IPS-20b (cell line): ENCODE measurements at regions not wholly inside any gene's neighbourhood (a gene's known extent, or its start where the extent isn't known, plus 50 kb on each side); places are given as distances from the start of the nearest gene placed in this dataset.

Experiments
- H3K27ac ChIP-seq: one replicate; pipeline ENCODE4 v1.5.1; 2013; ENCODE audit warnings: low read length
- H3K27me3 ChIP-seq: 2 replicates; pipeline ENCODE4 v1.6.1; 2013; ENCODE audit warnings: mild to moderate bottlenecking, low read length, inconsistent platforms; ENCODE audit not compliant: insufficient read depth
- H3K36me3 ChIP-seq: 2 replicates; pipeline ENCODE4 v1.6.1; 2013; ENCODE audit warnings: low read depth, mild to moderate bottlenecking, inconsistent platforms, low read length, moderate library complexity; ENCODE audit not compliant: insufficient read depth
- H3K4me1 ChIP-seq: 2 replicates; pipeline ENCODE4 v1.6.1; 2013; ENCODE audit warnings: mild to moderate bottlenecking, control low read depth, inconsistent platforms, low read length, moderate library complexity; ENCODE audit not compliant: insufficient read depth
- H3K4me3 ChIP-seq: 2 replicates; pipeline ENCODE4 v1.5.1; 2013; ENCODE audit warnings: mild to moderate bottlenecking, low read length, inconsistent platforms
- H3K9ac ChIP-seq: 2 replicates; pipeline ENCODE4 v1.6.1; 2013; ENCODE audit warnings: low read depth, mild to moderate bottlenecking, inconsistent platforms, low read length, moderate library complexity
- H3K9me3 ChIP-seq: 2 replicates; pipeline ENCODE4 v1.6.1; 2013; ENCODE audit warnings: mild to moderate bottlenecking, low read depth, low read length, inconsistent platforms; ENCODE audit not compliant: insufficient read depth

DNA sequence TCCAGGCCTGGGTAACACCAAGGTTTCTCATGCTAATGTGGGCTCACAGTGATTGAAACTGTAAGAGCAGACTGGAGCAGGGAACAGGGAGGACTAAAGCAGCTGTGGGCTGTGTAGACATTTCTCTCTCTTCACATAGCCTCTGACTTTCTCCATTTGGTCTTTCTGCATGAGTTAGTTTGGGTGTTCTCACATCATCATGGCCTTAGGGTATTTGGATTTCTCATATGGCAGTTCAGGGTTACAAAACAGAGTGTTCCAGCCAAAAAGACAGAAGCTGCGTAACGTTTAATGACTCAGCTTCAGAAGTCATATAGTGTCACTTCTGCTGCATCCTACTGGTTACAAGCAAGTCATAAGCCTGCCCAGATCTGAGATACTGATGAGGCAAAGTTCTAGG lies 52.0 kb upstream of the OSBPL8 start:
- Histone ChIP-seq H3K9ac (no peak overlapping the region), H3K9me3 (no peaks in the 10 kb centered on the region), H3K27me3 (no peaks in the 10 kb centered on the region), H3K4me1 (no peaks in the 10 kb centered on the region), H3K36me3 (no peaks in the 10 kb centered on the region), H3K4me3 (no peak overlapping the region), H3K27ac (no peak overlapping the region)

DNA sequence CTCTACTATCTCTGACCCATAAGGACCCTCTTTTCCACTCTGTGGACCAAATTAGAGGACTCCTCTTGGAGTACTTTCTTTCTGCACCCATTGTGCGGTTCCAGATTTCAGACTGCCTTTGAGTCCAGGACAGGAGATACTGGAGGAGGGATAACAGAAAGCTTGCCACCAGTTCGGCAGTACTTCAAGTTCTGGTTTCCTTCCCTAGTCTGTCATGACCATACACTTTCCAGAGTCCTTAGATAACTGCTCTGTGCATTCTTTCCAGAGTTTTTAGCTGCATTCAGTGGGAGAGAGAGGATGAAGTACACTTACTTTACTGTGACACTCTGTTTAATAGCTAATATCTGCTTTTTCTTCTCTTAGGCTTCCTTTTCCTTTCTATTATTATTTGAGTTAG lies 54.8 kb upstream of the OSBPL8 start:
- H3K36me3 ChIP-seq: no peaks in the 10 kb centered on the region
- no peak overlapping the region for H3K4me3 ChIP-seq
- H3K9me3 ChIP-seq: no peaks in the 10 kb centered on the region
- H3K9ac ChIP-seq: no peak overlapping the region
- no peaks in the 10 kb centered on the region for H3K27me3 ChIP-seq
- no peak overlapping the region for H3K27ac ChIP-seq
- H3K4me1 ChIP-seq: no peaks in the 10 kb centered on the region

DNA sequence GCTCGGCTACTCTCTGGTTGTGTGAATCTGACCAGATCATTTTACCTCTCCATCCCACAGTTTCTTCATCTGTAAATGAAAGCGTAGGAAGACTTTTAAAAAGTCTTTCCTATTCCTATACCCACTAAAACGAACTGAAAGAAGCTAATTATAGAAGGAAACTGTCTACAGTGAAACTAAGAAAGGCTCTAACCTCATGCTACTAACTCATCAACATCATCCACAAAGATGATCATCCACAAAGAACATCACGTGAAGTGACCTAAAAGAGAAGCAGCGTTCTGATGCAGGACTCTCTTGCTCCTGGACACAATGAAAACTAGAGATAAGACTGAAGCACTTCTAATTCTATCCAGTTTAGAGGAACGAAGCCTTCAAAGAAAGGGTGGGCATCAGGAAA lies 58.5 kb upstream of the OSBPL8 start:
- Histone ChIP-seq H3K36me3 (no peaks in the 10 kb centered on the region), H3K4me3 (no peak overlapping the region), H3K9me3 (no peaks in the 10 kb centered on the region), H3K4me1 (peaks cover 3% of the 10 kb centered on the region; the same call in 1 of the 2 replicates), H3K27ac (no peak overlapping the region), H3K9ac (no peak overlapping the region), H3K27me3 (no peaks in the 10 kb centered on the region)

DNA sequence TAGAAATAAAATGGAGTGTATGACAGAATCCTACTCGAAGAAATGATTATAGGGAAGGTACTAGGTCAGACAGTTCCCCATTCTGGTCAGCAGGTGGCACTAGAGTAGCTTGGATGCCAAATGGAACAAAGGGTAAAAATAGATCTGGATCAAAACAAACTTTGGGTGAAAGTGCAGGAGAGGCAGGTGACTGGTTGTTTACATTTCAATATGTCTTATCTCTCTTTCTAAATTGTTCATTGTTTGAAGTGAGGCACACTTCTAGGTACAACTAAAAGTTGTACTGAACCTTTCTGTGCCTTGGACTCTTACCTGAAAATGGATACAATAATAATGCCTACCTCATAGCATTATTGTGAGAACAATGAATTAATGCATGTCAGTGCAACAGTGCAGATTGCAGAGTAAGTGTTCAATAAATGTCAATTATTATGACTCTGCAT lies 62.0 kb upstream of the OSBPL8 start:
- Histone ChIP-seq H3K9me3 (no peaks in the 10 kb centered on the region), H3K27me3 (no peaks in the 10 kb centered on the region), H3K4me3 (no peak overlapping the region), H3K27ac (no peak overlapping the region), H3K9ac (no peak overlapping the region), H3K4me1 (peaks cover 7% of the 10 kb centered on the region; the same call in 1 of the 2 replicates), H3K36me3 (no peaks in the 10 kb centered on the region)

DNA sequence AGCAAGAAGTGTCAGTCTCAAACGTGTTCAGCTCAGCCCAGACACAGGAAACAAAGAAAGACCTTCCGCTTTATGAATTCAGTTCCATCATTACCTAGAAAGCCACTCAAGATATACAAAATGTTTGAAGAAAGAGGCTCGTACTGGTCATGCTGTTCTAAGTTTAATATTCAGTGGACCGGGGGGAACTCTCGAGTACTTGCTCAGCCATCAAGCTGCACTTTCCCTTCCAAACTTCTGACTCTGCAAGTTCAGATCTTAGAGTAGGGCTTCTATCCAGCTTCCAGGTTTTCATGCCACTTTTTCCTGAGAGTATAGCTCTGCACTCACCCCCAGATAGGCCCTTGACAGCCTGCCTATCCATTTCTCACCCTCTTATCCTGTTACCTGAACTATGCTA lies 62.8 kb upstream of the OSBPL8 start:
- H3K4me3 ChIP-seq: no peak overlapping the region

DNA sequence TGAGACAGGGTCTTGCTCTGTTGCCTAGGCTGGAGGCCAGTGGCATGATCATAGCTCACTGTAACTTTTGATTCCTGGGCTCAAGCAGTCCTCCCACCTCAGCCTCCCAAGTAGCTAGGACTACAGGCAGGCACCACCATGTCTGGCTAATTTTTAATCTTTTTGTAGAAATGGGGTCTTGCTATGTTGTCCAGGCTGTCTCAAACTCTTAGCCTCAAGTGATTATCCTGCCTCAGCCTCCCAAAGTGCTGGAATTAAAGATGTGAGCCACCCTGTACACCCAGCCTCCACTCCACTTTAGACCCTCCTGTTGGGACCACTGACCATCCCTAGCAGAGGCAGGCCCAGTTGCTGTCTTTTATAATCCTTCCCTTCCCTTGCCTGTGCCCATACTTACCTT lies 63.3 kb upstream of the OSBPL8 start:
- Histone ChIP-seq H3K4me1 (peaks cover 7% of the 10 kb centered on the region; the same call in 1 of the 2 replicates), H3K27me3 (no peaks in the 10 kb centered on the region), H3K36me3 (no peaks in the 10 kb centered on the region), H3K4me3 (no peak overlapping the region), H3K27ac (no peak overlapping the region), H3K9me3 (no peaks in the 10 kb centered on the region), H3K9ac (no peak overlapping the region)

More for the DNA sequence above, 62.8 kb upstream of the OSBPL8 start:
- no peaks in the 10 kb centered on the region for H3K27me3 ChIP-seq
- peaks cover 7% of the 10 kb centered on the region; the same call in 1 of the 2 replicates for H3K4me1 ChIP-seq
- no peaks in the 10 kb centered on the region for H3K36me3 ChIP-seq
- H3K27ac ChIP-seq: no peak overlapping the region
- no peak overlapping the region for H3K9ac ChIP-seq
- no peaks in the 10 kb centered on the region for H3K9me3 ChIP-seq

DNA sequence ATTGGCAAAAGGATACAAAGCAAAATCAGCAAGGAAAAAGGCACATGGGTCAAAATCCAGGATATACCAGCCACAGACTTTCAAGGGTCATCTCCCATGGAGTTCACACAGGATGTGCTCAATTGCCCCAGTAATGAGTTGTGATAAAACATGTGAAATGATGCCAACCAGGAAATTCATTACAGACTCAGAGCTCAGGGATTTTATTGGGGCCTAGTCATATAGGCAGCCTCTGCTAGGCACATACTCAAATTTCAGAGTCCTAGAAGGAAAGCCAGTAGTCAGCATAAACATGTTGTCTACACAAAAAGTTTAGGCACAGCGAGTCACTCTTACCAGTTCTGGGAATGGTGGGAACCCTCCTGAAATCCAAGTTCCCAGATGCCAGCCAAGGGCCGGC lies 64.4 kb upstream of the OSBPL8 start:
- H3K4me3 ChIP-seq: no peak overlapping the region
- no peaks in the 10 kb centered on the region for H3K27me3 ChIP-seq
- no peak overlapping the region for H3K27ac ChIP-seq
- no peaks in the 10 kb centered on the region for H3K36me3 ChIP-seq
- no peak overlapping the region for H3K9ac ChIP-seq
- H3K9me3 ChIP-seq: no peaks in the 10 kb centered on the region
- H3K4me1 ChIP-seq: peaks cover 7% of the 10 kb centered on the region; the same call in 1 of the 2 replicates

DNA sequence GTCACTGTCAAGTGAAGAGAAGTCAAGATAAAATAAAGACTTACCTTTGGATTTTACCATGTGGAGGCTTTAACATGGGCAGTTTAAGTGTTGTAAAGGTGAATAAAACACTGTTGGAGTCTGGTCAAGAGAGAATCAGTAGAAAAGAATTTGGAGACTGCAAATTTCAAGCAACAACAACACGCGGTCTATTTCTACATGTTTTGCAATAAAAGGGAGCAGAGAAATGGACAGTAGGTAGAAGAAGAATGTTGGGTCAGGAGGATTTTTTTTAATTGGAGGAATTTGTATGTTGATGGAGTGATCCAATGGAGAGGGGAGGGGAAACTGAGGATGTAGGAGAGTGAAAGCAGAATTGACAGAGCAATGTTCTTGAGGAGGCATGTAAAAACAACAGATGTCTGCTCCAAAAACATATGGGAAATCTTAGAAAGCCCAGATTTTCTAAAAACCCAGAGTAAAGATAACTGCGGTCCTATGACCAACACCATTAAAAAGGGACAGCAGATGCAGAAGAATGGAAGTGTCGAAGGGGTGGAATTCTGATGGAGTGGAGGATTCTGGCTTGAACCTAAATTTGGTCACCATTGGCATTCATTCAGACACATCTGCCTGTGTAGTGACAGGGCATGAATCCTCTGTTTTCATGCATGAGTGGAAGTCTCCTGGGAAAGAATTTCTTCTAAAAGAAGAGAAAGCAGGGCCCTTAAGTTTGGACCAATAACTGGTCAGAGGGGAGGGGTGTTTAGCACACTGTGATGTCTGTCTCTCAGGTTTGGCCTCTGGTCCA lies 68.0 kb upstream of the OSBPL8 start:
- H3K36me3 ChIP-seq: no peaks in the 10 kb centered on the region
- H3K27me3 ChIP-seq: no peaks in the 10 kb centered on the region
- no peak overlapping the region for H3K9ac ChIP-seq
- H3K9me3 ChIP-seq: no peaks in the 10 kb centered on the region
- no peak overlapping the region for H3K4me3 ChIP-seq
- H3K27ac ChIP-seq: no peak overlapping the region
- peaks cover 7% of the 10 kb centered on the region; the same call in 1 of the 2 replicates for H3K4me1 ChIP-seq

DNA sequence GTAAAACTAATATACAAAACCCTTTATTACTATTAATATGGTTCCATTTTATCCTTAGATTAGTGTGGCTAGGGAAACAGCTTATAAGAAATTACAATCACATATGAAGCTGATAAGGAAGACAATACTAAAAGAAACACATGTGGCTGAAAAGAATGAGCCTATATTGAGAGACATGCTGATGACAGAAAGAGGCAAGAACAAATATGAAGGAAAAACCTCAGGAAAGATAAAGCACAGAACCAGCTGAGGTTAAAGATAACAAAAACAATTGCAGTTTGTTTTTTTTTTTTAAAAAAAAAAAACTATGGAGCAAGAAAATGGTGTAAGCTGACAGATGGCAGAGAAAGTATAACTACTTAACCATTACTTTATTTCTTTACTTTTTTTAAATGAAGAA lies 69.2 kb upstream of the OSBPL8 start:
- Histone ChIP-seq H3K4me1 (peaks cover 16% of the 10 kb centered on the region), H3K27ac (no peak overlapping the region), H3K9ac (no peak overlapping the region), H3K27me3 (no peaks in the 10 kb centered on the region), H3K9me3 (no peaks in the 10 kb centered on the region), H3K4me3 (no peak overlapping the region), H3K36me3 (no peaks in the 10 kb centered on the region)

DNA sequence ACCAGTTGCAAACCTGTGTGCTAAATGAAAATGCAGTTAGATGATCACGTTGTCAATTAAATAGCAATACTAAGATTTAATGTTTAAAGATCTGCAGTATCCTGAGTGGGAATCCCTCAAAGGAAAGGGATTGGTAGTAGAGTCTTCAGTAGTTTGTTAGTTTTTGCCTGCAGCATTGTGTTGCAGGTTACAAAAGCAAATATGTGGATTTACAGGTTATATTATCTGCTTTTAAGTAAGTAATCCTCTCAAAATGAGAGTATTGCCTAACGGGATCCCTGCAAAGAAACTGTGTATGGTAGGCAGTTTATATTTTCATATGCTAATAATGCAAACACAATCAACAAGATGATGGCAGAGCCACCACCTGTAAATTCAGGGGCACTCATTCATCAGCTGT lies 72.2 kb upstream of the OSBPL8 start:
- Histone ChIP-seq H3K4me3 (no peak overlapping the region), H3K27ac (no peak overlapping the region), H3K27me3 (no peaks in the 10 kb centered on the region), H3K9me3 (no peaks in the 10 kb centered on the region), H3K4me1 (peaks cover 27% of the 10 kb centered on the region), H3K9ac (no peak overlapping the region), H3K36me3 (no peaks in the 10 kb centered on the region)

DNA sequence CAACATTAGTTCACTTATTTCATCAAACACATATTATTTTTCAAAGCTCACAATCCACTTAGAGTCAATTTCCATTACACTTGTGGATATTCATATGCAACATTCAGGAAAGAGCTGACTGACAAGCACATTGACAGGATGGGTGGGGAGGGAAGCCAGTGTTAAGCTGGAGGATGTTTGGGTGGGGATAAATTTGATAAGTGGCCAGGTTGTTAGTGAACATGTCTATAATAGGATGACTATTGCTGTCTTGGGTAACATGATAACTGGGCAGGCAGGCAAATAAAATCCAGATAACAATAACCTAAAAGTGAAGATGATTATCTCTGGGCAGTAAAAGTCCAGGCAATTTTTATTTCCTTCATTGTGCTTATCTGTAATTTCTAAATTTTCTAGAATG lies 73.8 kb upstream of the OSBPL8 start:
- no peak overlapping the region for H3K4me3 ChIP-seq
- H3K4me1 ChIP-seq: peaks cover 28% of the 10 kb centered on the region
- H3K9ac ChIP-seq: no peak overlapping the region
- H3K27me3 ChIP-seq: no peaks in the 10 kb centered on the region
- H3K27ac ChIP-seq: no peak overlapping the region
- no peaks in the 10 kb centered on the region for H3K36me3 ChIP-seq
- no peaks in the 10 kb centered on the region for H3K9me3 ChIP-seq

DNA sequence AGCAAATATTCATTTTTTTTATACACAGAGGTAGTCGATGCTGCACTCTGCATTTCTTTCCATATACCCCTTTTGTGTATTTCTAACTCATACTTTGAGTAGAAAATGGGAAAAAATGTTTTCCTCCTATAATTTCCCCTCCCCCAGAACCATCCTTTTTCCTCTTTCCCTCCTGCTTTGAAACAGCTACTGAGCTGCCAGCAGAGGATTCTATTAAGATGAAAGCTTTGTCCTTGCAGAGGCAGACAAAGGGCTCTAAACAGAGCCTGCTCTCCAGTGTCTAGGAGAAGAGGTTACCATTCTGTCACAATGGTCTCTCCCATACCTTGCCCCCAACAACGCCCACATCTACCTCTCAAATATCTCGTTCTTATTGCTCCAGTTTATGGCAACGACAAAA lies 74.6 kb upstream of the OSBPL8 start:
- no peak overlapping the region for H3K27ac ChIP-seq
- H3K9me3 ChIP-seq: no peaks in the 10 kb centered on the region
- H3K27me3 ChIP-seq: no peaks in the 10 kb centered on the region
- no peak overlapping the region for H3K9ac ChIP-seq
- no peaks in the 10 kb centered on the region for H3K36me3 ChIP-seq
- no peak overlapping the region for H3K4me3 ChIP-seq
- peaks cover 28% of the 10 kb centered on the region for H3K4me1 ChIP-seq
